Lower lobe of right lung (tissue), 2 donors: ENCODE measurements at regions not wholly inside any gene's neighbourhood (a gene's known extent, or its start where the extent isn't known, plus 50 kb on each side); places are given as distances from the start of the nearest gene placed in this dataset.

Source experiments
- ATAC-seq, 2 donors: fragments of 200-7000 bp; cut with Tn5 transposase; one replicate each; pipeline ENCODE4 v1.9.1; 2020 to 2022; ENCODE audit warnings: mild to moderate bottlenecking in 2 of 2, moderate library complexity in 2 of 2
- DNase-seq: peaks from one replicate; pipeline ENCODE4 v3.0.0-alpha.2; 2020
- H3K27ac ChIP-seq: fragments of 200-600 bp; one replicate; pipeline ENCODE4 v1.8.0; 2022
- H3K27me3 ChIP-seq: fragments of 200-600 bp; one replicate; pipeline ENCODE4 v1.8.0; 2022; ENCODE audit warnings: low read depth
- H3K36me3 ChIP-seq: fragments of 200-600 bp; one replicate; pipeline ENCODE4 v1.8.0; 2022; ENCODE audit warnings: mild to moderate bottlenecking
- H3K4me1 ChIP-seq: fragments of 200-600 bp; one replicate; pipeline ENCODE4 v1.8.0; 2022
- H3K4me3 ChIP-seq: fragments of 200-600 bp; one replicate; pipeline ENCODE4 v1.8.0; 2022; ENCODE audit warnings: mild to moderate bottlenecking
- H3K9me3 ChIP-seq: fragments of 200-600 bp; one replicate; pipeline ENCODE4 v1.8.0; 2022
- intact Hi-C: fragments of 100-400 bp; cut with DNase I; formaldehyde crosslinking; loops from one replicate; pipeline ENCODE4 v1.11.0; 2022
- TF ChIP-seq, protein P1 (sequence below): fragments of 200-600 bp; IDR thresholded peaks from one replicate; pipeline ENCODE4 v1.8.0; 2022; ENCODE audit warnings: antibody characterized with exemption, mild to moderate bottlenecking
- donor health status: DM: no; HTN: yes; CAD: no; lungs with severe emphysema.

DNA sequence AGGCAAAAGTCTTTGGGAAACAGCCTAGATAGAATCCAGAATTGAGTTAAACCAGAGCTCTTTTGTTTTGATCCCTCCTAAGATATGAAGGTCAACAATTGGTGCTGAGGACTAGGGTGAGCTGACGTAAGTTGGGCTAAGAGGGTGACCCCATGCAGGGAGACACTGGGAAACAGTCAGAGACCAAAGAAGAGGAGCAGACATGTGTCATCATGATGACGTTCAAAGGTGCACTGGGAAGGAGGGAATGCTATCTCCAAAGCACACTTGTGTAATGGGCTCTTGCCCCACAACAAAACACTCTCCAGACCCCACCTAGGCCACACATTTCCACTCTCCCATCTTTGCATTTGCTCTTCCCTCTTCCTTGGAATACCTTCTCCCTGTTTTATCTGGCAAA lies 481.4 kb downstream of the COG6 start:
- Histone ChIP-seq H3K36me3 (no peaks in the 10 kb centered on the region), H3K4me3 (no peak overlapping the region), H3K27me3 (no peaks in the 10 kb centered on the region), H3K27ac (no peak overlapping the region), H3K9me3 (no peaks in the 10 kb centered on the region), H3K4me1 (peaks cover 5% of the 10 kb centered on the region)
- TF ChIP-seq, protein P1, sequence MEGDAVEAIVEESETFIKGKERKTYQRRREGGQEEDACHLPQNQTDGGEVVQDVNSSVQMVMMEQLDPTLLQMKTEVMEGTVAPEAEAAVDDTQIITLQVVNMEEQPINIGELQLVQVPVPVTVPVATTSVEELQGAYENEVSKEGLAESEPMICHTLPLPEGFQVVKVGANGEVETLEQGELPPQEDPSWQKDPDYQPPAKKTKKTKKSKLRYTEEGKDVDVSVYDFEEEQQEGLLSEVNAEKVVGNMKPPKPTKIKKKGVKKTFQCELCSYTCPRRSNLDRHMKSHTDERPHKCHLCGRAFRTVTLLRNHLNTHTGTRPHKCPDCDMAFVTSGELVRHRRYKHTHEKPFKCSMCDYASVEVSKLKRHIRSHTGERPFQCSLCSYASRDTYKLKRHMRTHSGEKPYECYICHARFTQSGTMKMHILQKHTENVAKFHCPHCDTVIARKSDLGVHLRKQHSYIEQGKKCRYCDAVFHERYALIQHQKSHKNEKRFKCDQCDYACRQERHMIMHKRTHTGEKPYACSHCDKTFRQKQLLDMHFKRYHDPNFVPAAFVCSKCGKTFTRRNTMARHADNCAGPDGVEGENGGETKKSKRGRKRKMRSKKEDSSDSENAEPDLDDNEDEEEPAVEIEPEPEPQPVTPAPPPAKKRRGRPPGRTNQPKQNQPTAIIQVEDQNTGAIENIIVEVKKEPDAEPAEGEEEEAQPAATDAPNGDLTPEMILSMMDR = no peak
- ATAC-seq (no peak), DNase-seq (no peak)
- intact Hi-C loops = no loop called here

DNA sequence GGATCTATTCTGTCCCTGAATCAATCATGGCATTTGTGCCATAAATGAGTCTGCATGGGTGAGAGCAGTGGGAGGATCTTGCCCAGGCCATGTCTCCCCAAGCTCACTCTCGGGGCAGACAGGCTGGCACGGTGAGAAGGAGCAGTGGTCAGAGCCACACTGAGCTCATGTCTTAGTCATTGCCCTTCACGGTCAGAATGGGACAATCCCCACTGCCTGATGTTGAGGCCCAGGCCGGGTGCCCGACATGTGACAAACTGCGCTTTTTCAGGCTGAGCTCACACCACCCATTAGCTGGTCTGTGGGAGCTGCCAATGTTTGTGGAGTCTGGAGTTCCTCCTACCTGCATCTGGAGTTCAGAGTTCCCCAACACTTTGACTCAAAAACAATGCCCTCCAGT lies 481.9 kb downstream of the COG6 start:
- no peak for DNase-seq
- TF ChIP-seq, protein P1 = no peak
- H3K36me3 ChIP-seq = no peaks in the 10 kb centered on the region
- no peak for ATAC-seq
- peaks cover 5% of the 10 kb centered on the region for H3K4me1 ChIP-seq
- no peaks in the 10 kb centered on the region for H3K9me3 ChIP-seq
- intact Hi-C loops = no loop called here
- no peak overlapping the region for H3K27ac ChIP-seq
- no peak overlapping the region for H3K4me3 ChIP-seq
- no peaks in the 10 kb centered on the region for H3K27me3 ChIP-seq

DNA sequence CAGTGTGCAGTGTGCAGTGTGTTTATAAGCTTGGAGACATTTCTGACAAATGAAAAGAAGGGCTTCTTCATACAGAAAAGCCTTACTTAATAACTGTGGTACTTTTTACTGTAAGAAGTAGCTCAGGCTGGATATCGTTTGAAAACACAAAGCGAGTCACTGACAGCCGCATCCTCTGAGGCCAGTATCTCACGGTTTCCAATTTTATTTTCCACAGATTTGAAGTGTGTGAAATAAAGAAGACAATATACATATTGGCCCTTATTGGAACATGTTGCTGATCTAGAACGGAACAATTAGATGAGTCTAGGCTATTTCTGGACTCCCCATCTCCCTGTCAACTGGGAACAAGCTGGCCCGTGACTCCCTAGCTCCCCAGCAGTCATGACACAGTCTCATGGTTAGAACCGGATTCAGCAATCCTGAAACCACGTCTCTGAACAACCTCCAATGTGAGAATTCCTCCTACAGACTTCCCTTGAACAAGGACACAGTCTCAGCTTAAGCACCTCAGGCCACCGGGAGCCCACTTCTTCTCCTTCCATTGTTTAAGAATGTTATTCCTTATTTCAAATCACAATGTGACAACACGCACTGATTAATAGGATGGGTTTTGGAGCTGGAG lies 484.5 kb downstream of the COG6 start:
- Histone ChIP-seq H3K27ac (no peak overlapping the region), H3K27me3 (no peaks in the 10 kb centered on the region), H3K9me3 (no peaks in the 10 kb centered on the region), H3K4me1 (no peaks in the 10 kb centered on the region), H3K4me3 (no peak overlapping the region), H3K36me3 (no peaks in the 10 kb centered on the region)
- ATAC-seq (no peak), DNase-seq (no peak)
- TF ChIP-seq, protein P1 = no peak
- intact Hi-C loops = no loop called here

DNA sequence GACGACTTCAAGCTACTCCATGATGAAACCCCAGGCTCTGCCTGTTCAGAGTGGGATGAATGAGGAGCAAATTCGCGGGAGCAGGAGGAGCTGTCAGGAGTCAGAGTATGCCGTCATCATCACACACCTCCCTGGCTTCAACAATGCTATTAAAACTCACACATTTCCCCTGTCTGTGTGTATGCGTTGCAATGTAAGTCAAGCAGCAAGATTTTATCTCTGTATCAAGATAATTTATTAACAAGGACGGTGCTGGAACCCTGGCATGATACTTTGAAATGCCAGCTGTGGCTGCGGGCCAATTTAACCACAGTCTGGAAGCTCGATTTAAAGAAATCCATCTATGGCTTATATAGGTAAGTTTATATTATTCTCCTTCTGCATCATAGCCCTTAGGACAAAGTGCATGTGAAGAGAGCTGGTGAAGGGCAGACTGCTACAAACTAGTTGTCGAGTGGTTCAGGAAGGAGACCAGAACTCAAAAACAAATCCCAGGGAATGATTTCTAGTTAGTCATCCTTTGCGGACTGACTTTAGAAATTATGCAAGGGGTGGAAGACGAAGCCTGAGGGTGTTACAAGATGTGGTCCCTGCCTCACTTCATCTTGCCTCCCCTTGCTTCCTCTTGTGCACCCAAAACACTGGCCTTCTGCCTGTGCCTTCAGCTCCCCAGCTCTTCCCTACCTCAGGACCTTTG lies 486.5 kb downstream of the COG6 start:
- Histone ChIP-seq H3K36me3 (no peaks in the 10 kb centered on the region), H3K4me3 (no peak overlapping the region), H3K9me3 (no peaks in the 10 kb centered on the region), H3K27ac (no peak overlapping the region), H3K4me1 (no peaks in the 10 kb centered on the region), H3K27me3 (no peaks in the 10 kb centered on the region)
- TF ChIP-seq, protein P1 = no peak
- ATAC-seq = no peak
- DNase-seq = no peak
- intact Hi-C loops = no loop called here

DNA sequence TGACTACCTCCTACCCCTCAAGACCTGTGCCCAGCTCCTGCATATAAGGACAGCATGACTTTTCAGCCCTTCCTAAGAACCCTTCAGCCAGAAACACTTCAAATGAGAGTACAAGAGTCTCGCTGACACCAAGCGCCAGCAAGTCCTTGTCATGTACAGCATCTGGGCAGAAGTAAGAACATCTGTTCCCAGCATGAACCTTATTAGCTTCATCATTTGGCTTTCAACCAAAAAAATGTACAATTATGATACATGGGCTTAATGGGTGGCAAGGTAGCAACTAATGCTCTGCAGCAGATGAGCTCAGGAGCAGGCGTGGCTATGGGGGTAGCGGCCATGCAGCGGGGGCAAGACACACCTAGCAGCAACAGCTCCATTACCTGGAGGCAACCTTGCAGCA lies 487.6 kb downstream of the COG6 start:
- intact Hi-C loops = no loop called here
- no peak overlapping the region for H3K4me3 ChIP-seq
- H3K4me1 ChIP-seq = no peaks in the 10 kb centered on the region
- no peak for ATAC-seq
- no peaks in the 10 kb centered on the region for H3K36me3 ChIP-seq
- H3K9me3 ChIP-seq = no peaks in the 10 kb centered on the region
- DNase-seq = no peak
- H3K27me3 ChIP-seq = no peaks in the 10 kb centered on the region
- TF ChIP-seq, protein P1 = no peak
- H3K27ac ChIP-seq = no peak overlapping the region
